ENCODE measurements at regions not wholly inside any gene's neighbourhood (a gene's known extent, or its start where the extent isn't known, plus 50 kb on each side); places are given as distances from the start of the nearest gene placed in this dataset.
A peak's percentile ranks its signal among the peaks of the same experiment; 100 is the strongest.

- DNase-seq (ENCODE audit: low spot score in 2 of 2, unreplicated experiment in 2 of 2) = no peak
- peaks cover 38% of the 10 kb centered on the region for H3K4me1 Mint-ChIP-seq
- TF ChIP-seq, protein P1, sequence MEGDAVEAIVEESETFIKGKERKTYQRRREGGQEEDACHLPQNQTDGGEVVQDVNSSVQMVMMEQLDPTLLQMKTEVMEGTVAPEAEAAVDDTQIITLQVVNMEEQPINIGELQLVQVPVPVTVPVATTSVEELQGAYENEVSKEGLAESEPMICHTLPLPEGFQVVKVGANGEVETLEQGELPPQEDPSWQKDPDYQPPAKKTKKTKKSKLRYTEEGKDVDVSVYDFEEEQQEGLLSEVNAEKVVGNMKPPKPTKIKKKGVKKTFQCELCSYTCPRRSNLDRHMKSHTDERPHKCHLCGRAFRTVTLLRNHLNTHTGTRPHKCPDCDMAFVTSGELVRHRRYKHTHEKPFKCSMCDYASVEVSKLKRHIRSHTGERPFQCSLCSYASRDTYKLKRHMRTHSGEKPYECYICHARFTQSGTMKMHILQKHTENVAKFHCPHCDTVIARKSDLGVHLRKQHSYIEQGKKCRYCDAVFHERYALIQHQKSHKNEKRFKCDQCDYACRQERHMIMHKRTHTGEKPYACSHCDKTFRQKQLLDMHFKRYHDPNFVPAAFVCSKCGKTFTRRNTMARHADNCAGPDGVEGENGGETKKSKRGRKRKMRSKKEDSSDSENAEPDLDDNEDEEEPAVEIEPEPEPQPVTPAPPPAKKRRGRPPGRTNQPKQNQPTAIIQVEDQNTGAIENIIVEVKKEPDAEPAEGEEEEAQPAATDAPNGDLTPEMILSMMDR (IDR thresholded peaks at IDR 0.05; ENCODE audit: unreplicated experiment) = no peak
- H3K36me3 Mint-ChIP-seq = no peaks in the 10 kb centered on the region
- peak overlapping the region; percentile 54 for H3K27ac Mint-ChIP-seq
- H3K9me3 Mint-ChIP-seq = no peaks in the 10 kb centered on the region
- no peaks in the 10 kb centered on the region for H3K27me3 Mint-ChIP-seq (ENCODE audit: low read depth)
- H3K4me3 Mint-ChIP-seq = no peak overlapping the region
Measured at GRCh38 chr16:79776243-79776847, 175.8 kb upstream of the MAF start.

DNA sequence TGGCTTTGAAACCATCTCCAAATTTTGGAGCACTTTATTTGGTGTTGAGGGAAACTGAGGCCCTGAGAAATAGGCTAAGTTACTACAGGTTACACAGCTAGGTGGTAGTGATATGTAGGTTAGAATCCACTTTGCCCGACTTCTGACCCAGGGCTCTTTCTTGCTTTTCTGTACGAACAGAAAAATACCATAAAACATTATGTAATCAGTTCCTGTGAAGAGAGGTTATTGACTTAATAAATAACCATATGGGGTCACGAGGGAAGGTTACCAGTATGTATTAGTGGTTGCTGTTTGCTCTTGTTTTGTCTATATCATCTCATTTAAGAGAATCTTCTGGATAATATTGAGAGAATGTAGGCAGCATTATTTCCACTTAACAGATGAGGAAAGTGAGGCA, 172.2 kb upstream of the MAF start:
- DNase-seq (ENCODE audit: low spot score in 2 of 2, unreplicated experiment in 2 of 2) = no peak
- Mint-ChIP-seq H3K9me3 (no peaks in the 10 kb centered on the region), H3K4me3 (no peak overlapping the region), H3K27ac (no peak overlapping the region), H3K36me3 (no peaks in the 10 kb centered on the region), H3K4me1 (peaks cover 68% of the 10 kb centered on the region), H3K27me3 (ENCODE audit: low read depth) (no peaks in the 10 kb centered on the region)
- TF ChIP-seq, protein P1 (IDR thresholded peaks at IDR 0.05; ENCODE audit: unreplicated experiment) = no peak

DNA sequence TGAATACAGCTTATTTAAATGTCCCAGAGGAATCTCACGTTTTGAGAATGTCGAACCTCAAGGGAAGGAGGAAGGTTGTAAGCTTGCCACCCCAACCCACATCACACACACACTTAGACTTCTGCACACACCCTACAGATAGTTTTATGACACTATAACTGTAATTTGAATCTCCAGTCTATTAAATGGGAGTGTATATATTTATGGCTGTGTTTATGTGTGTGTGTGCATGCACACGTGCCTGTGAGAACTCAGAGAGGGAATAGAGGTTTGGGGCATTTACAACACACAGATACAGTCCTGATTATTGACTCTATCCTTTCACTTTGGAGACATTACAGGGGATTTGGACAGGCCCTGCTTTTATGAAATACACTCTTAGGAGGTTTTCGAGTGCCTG, 171.5 kb upstream of the MAF start:
- Mint-ChIP-seq H3K4me3 (no peak overlapping the region), H3K4me1 (peaks cover 70% of the 10 kb centered on the region), H3K27me3 (ENCODE audit: low read depth) (no peaks in the 10 kb centered on the region), H3K9me3 (no peaks in the 10 kb centered on the region), H3K27ac (peak overlapping the region; percentile 19), H3K36me3 (no peaks in the 10 kb centered on the region)
- TF ChIP-seq, protein P1 (IDR thresholded peaks at IDR 0.05; ENCODE audit: unreplicated experiment) = no peak
- DNase-seq (ENCODE audit: low spot score in 2 of 2, unreplicated experiment in 2 of 2) = no peak

DNA sequence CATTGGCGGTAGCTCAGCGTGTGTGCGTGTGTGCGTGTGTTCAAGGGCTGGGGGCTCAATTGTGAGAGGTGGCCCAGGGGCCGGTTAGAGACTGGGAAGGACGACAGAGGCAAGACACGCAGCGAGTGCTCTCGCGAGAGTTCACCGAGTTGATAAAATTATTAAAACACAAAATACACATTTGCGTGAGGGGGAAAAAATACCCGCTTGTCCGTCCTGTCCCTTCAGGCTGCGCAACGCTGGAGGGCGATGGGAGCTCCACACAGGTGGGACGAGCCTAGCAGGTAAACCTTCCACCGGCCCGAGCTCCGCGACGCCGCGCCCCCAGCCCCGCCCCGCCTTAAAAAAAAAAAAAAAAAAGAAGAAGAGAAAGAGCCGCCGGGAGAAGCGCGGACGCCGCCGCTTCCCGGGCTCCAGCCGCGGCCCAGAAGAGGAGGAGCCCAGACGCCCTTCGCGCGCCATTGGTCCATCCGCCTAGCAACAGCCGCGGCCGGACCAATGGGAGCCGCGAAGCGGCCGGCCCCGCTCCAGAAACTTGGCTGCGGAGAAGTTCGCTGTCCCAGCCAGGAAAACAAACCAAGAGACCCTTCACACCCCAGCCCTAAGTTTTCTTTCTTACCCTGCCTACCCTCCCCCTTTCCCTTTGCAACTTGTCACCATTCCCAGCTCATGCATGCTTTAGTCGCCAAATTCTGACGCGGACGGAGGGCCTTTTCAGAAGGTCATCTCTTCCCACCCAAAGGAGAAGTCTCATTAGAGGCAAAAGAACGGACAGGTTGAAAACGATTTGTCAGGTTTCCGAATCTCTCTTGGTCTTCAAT, 169.9 kb upstream of the MAF start:
- no peaks in the 10 kb centered on the region for H3K9me3 Mint-ChIP-seq
- H3K27ac Mint-ChIP-seq = peak overlapping the region; percentile 99
- H3K4me3 Mint-ChIP-seq = peak overlapping the region; percentile 89
- peak; percentile 84 to 85 for DNase-seq (ENCODE audit: low spot score in 2 of 2, unreplicated experiment in 2 of 2)
- no peaks in the 10 kb centered on the region for H3K27me3 Mint-ChIP-seq (ENCODE audit: low read depth)
- no peaks in the 10 kb centered on the region for H3K36me3 Mint-ChIP-seq
- peaks cover 58% of the 10 kb centered on the region for H3K4me1 Mint-ChIP-seq
- TF ChIP-seq, protein P1 (IDR thresholded peaks at IDR 0.05; ENCODE audit: unreplicated experiment) = no peak

DNA sequence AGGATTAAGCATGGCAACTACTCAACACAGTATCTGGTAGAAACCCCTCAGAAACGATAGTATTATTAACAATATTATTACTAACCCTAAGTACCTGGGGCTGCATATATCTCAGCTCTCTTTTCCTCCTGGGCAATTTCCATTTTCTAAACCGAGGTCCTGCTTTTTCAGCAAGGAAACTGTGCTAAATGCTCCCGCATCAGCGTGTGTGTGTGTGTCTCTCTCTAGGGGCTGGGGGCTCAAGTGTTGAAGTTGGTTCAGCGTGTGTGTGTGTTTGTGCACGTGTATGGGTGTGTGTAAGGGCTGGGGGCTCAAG, 169.3 kb upstream of the MAF start:
- H3K9me3 Mint-ChIP-seq = no peaks in the 10 kb centered on the region
- TF ChIP-seq, protein P1 (IDR thresholded peaks at IDR 0.05; ENCODE audit: unreplicated experiment) = no peak

More for the DNA sequence above, 169.3 kb upstream of the MAF start:
- Mint-ChIP-seq H3K4me3 (peak overlapping the region; percentile 89), H3K4me1 (peaks cover 54% of the 10 kb centered on the region), H3K27me3 (ENCODE audit: low read depth) (no peaks in the 10 kb centered on the region), H3K27ac (peak overlapping the region; percentile 99), H3K36me3 (no peaks in the 10 kb centered on the region)
- DNase-seq (ENCODE audit: low spot score in 2 of 2, unreplicated experiment in 2 of 2) = no peak
